Transverse colon (tissue), 4 donors: ENCODE measurements at regions not wholly inside any gene's neighbourhood (a gene's known extent, or its start where the extent isn't known, plus 50 kb on each side); places are given as distances from the start of the nearest gene placed in this dataset.

Experiments used
- DNase-seq: peaks from one replicate; pipeline ENCODE4 v3.0.0-alpha.2; 2019
- H3K27ac ChIP-seq, 4 donors: fragments of 200-600 bp; sonication (generic); 2 replicates each; pipeline ENCODE4 v1.5.1; 2016 to 2018; ENCODE audit warnings: inconsistent platforms in 4 of 4
- H3K27me3 ChIP-seq: fragments of 200-600 bp; sonication (generic); 2 replicates; pipeline ENCODE4 v1.5.1; 2017; ENCODE audit warnings: inconsistent platforms
- H3K36me3 ChIP-seq, 4 donors: fragments of 200-600 bp; sonication (generic); 2 replicates each; pipeline ENCODE4 v1.5.1; 2017 to 2019; ENCODE audit warnings: inconsistent platforms in 4 of 4
- H3K4me1 ChIP-seq, 4 donors: fragments of 200-600 bp; sonication (generic); 2 replicates each; pipeline ENCODE4 v1.5.1; 2017 to 2020; ENCODE audit warnings: inconsistent platforms in 4 of 4
- H3K4me3 ChIP-seq, 4 donors: fragments of 200-600 bp; sonication (generic); 1 replicate in 1 of 4; 2 replicates in 3 of 4; pipeline versions ENCODE4 v1.5.1 to v1.6.1; 2017 to 2019; ENCODE audit warnings: inconsistent platforms in 4 of 4
- H3K9me3 ChIP-seq, 2 donors: fragments of 200-600 bp; sonication (generic); 2 replicates each; pipeline ENCODE4 v1.5.1; 2017 to 2019; ENCODE audit warnings: inconsistent platforms in 2 of 2
- EP300 ChIP-seq: sonication (generic); formaldehyde crosslinking; IDR thresholded peaks from one replicate; pipeline ENCODE4 v1.6.1; 2017; ENCODE audit warnings: antibody characterized with exemption, low read depth
- POLR2A ChIP-seq: fragments of 450-650 bp; IDR thresholded peaks from one replicate; pipeline ENCODE4 v1.6.1; 2016; ENCODE audit warnings: antibody characterized with exemption, mild to moderate bottlenecking, moderate library complexity
- POLR2AphosphoS5 ChIP-seq, 3 donors: sonication (generic); formaldehyde crosslinking; IDR thresholded peaks; one replicate each; pipeline ENCODE4 v1.6.1; 2016; ENCODE audit warnings: antibody characterized with exemption in 3 of 3
- WGBS, 2 donors: methylation state at CpG; one replicate each; pipeline ENCODE4 v1.1.5; 2018; ENCODE audit warnings: low coverage in 1 of 2; 5-methylcytosine and 5-hydroxymethylcytosine counted together
- in situ Hi-C, 4 donors: fragments of 200-750 bp; cut with MboI; loops; one replicate each; pipeline versions ENCODE4 v1.15.0 to v1.15.1; 2017; ENCODE audit warnings: low sequenced_read_pairs in 3 of 4, low pct_ligation_motif_present in 1 of 4, low pct_unique_long_range_greater_than_20kb in 1 of 4
- intact Hi-C: fragments of 100-400 bp; cut with DNase I; formaldehyde crosslinking; loops from one replicate; pipeline ENCODE4 v1.15.1; 2023; ENCODE audit warnings: low total_unique reads
- TF ChIP-seq, protein P1 (sequence below), 5 experiments: fragments of 200-600 bp in 3 of 5; fragments of 450-650 bp in 2 of 5; sonication (generic) in 3 of 5; IDR thresholded peaks; 1 replicate in 2 of 5; 2 replicates in 3 of 5; pipeline ENCODE4 v1.5.1; 2016 to 2017; ENCODE audit warnings: antibody characterized with exemption in 5 of 5, inconsistent platforms in 3 of 5, mild to moderate bottlenecking in 2 of 5, moderate library complexity in 1 of 5

DNA sequence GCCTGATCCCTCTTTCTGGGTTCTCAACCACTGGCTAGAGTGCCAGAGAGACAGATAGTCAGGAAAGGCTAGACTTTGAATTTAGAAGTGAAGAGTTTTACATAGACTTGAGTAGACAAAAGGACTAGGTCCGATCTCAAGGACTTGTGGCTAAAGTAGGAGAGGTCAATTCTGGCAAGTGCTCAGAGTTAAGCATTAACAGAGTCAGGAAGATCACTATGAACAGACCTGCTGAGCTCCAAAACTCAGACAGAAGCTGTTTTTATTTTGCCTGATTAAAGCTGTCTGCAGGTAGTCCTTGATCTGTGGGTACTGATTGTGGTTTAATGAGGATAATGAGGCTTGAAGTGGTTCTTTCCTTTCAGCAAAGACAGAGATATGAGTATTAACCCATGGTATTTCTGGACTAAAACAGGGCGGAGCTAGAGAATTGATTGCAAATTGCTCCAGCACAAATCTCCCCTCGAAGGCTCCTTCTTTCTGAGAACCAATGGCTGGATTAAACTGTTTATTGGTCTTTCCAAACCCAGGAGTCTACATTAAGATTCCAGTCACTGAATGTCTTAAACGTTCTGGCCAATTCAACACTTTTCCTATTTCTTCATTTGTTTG lies 423.2 kb downstream of the IPMK start:
- Histone ChIP-seq H3K27ac (no peak overlapping the region), H3K27me3 (no peaks in the 10 kb centered on the region), H3K4me1 (peaks cover 0 to 5% (median 0%) of the 10 kb centered on the region in 4 donors), H3K4me3 (no peak overlapping the region), H3K36me3 (no peaks in the 10 kb centered on the region), H3K9me3 (no peaks in the 10 kb centered on the region)
- intact Hi-C loops = no loop called here
- DNase-seq = no peak
- WGBS, 2 donors = 53 to 57% methylated on average over 2 to 4 of the region's 4 CpGs
- TF ChIP-seq POLR2AphosphoS5 (IDR thresholded peaks at IDR 0.05) (no peak), EP300 (no peak), POLR2A (no peak)
- TF ChIP-seq, protein P1, sequence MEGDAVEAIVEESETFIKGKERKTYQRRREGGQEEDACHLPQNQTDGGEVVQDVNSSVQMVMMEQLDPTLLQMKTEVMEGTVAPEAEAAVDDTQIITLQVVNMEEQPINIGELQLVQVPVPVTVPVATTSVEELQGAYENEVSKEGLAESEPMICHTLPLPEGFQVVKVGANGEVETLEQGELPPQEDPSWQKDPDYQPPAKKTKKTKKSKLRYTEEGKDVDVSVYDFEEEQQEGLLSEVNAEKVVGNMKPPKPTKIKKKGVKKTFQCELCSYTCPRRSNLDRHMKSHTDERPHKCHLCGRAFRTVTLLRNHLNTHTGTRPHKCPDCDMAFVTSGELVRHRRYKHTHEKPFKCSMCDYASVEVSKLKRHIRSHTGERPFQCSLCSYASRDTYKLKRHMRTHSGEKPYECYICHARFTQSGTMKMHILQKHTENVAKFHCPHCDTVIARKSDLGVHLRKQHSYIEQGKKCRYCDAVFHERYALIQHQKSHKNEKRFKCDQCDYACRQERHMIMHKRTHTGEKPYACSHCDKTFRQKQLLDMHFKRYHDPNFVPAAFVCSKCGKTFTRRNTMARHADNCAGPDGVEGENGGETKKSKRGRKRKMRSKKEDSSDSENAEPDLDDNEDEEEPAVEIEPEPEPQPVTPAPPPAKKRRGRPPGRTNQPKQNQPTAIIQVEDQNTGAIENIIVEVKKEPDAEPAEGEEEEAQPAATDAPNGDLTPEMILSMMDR (IDR thresholded peaks at IDR 0.05) = no peak
- in situ Hi-C loops = no loop called here

DNA sequence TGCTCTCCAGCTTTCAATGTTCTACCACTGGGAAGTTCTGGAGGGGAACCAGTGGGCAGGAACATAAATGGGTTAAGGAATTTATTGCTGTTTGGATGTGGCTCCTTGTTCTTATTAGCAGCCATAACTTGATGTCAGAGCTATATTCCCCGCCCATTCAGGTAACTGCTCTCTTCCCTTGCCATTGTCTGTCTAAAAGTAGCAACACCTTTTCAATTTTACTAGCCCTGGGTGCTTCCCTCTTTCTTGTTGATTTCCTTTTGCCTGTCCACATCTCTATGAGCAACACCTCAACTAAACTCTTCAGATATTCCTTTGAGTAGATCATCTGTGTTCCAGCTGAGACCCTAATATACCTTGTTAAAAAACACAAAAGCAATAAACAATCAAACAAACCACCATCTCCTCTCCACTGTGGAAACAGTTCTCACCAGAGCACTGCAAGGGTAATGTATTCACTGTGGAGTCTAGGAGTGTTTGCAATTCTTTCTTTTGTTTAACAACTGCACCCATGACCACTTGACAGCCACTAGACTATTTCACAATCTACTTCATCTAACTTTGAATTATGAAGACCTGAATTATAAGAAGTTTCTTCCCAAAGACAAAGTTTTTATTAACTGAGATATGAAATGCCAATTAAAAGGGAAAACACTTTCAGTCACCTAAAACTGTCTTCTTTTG lies 436.7 kb downstream of the IPMK start:
- Histone ChIP-seq H3K27me3 (no peaks in the 10 kb centered on the region), H3K36me3 (no peaks in the 10 kb centered on the region), H3K9me3 (no peaks in the 10 kb centered on the region), H3K4me1 (no peaks in the 10 kb centered on the region), H3K4me3 (no peak overlapping the region), H3K27ac (no peak overlapping the region)
- intact Hi-C loops (no loop called here), in situ Hi-C loops (no loop called here)
- no peak for DNase-seq
- no peak for TF ChIP-seq POLR2A
- TF ChIP-seq POLR2AphosphoS5 (IDR thresholded peaks at IDR 0.05) = no peak
- TF ChIP-seq, protein P1 (IDR thresholded peaks at IDR 0.05) = no peak
- no peak for TF ChIP-seq EP300
- 52% methylated on average over 1 of the region's 1 CpG; no CpG with 5 or more reads in 1 of the 2 donors for WGBS, 2 donors

DNA sequence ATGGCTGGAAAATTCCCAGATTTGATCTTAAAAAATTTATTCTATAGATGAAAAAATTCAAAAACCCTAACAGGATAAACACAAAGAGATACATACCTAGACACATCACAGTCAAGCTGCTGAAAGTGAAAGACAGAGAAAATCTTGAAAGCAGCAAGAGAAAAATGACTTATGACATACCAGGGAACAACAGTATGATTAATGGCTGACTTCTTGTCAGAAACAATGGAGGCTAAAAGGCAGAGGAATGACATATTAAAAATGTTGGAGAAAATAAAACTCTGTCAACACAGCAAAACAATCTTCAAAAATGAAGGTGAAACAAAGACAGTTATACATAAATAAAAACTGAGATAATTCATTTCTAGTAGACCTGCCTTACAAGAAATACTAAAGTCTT lies 442.7 kb downstream of the IPMK start:
- no peak for DNase-seq
- no peaks in the 10 kb centered on the region for H3K27me3 ChIP-seq
- H3K27ac ChIP-seq = no peak overlapping the region
- in situ Hi-C loops = no loop called here
- no peaks in the 10 kb centered on the region for H3K36me3 ChIP-seq
- no peak for TF ChIP-seq POLR2AphosphoS5 (IDR thresholded peaks at IDR 0.05)
- H3K4me1 ChIP-seq = peaks cover 0 to 4% (median 0%) of the 10 kb centered on the region in 4 donors
- H3K4me3 ChIP-seq = no peak overlapping the region
- intact Hi-C loops = no loop called here
- H3K9me3 ChIP-seq = no peaks in the 10 kb centered on the region

DNA sequence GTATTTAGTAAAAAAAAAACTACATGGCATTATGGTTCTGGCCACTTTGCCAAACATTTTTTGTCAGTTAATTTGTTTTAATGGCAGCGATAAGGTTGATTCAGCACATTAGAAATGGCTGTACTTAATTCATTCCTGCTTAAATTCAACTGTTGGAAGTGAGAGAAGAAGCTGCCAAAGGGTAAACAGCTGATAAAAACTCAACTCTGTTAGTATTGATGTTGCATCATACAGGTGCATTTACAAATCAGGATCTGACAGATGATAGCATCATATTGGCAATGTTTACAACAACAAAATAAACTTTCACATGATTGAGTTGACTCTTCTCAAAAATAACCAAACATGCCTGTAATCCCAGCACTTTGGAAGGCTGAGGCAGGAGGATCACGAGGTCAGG lies 444.3 kb downstream of the IPMK start:
- H3K9me3 ChIP-seq = no peaks in the 10 kb centered on the region
- in situ Hi-C loops (no loop called here), intact Hi-C loops (no loop called here)
- no peak overlapping the region for H3K4me3 ChIP-seq
- DNase-seq = no peak
- no peaks in the 10 kb centered on the region for H3K27me3 ChIP-seq
- 73 to 81% methylated on average over 1 to 2 of the region's 2 CpGs for WGBS, 2 donors
- peaks cover 0 to 4% (median 0%) of the 10 kb centered on the region in 4 donors for H3K4me1 ChIP-seq
- no peaks in the 10 kb centered on the region for H3K36me3 ChIP-seq
- no peak overlapping the region for H3K27ac ChIP-seq
- TF ChIP-seq, protein P1 (IDR thresholded peaks at IDR 0.05) = no peak
- TF ChIP-seq EP300 = no peak
- no peak for TF ChIP-seq POLR2AphosphoS5 (IDR thresholded peaks at IDR 0.05)
- TF ChIP-seq POLR2A = no peak
